ENCODE measurements at regions not wholly inside any gene's neighbourhood (a gene's known extent, or its start where the extent isn't known, plus 50 kb on each side); places are given as distances from the start of the nearest gene placed in this dataset.

DNA sequence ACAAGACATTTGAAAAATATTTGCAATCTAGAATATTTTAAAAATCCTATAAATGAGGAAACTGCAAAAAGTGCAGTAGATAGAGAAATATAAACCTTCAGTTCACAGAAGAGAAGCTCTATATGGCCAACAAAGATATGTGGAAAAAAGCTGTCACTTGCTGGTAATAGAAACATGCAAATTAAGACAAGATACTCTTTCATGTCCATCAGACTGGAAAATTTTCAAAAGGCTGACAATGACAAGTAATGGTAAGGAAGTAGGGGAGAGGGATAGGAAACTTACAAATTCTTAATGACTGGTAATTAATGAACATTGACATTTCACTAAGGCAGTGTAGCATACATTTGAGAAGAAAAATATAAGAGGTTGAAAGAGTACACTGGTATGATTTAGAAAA, 147.9 kb downstream of the MRPL39 start:
- TF ChIP-seq, protein P1, sequence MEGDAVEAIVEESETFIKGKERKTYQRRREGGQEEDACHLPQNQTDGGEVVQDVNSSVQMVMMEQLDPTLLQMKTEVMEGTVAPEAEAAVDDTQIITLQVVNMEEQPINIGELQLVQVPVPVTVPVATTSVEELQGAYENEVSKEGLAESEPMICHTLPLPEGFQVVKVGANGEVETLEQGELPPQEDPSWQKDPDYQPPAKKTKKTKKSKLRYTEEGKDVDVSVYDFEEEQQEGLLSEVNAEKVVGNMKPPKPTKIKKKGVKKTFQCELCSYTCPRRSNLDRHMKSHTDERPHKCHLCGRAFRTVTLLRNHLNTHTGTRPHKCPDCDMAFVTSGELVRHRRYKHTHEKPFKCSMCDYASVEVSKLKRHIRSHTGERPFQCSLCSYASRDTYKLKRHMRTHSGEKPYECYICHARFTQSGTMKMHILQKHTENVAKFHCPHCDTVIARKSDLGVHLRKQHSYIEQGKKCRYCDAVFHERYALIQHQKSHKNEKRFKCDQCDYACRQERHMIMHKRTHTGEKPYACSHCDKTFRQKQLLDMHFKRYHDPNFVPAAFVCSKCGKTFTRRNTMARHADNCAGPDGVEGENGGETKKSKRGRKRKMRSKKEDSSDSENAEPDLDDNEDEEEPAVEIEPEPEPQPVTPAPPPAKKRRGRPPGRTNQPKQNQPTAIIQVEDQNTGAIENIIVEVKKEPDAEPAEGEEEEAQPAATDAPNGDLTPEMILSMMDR (IDR thresholded peaks at IDR 0.05), result no peak
- TF ChIP-seq POLR2A (IDR thresholded peaks at IDR 0.05) (no peak), EP300 (IDR thresholded peaks at IDR 0.05) (no peak), POLR2AphosphoS5 (IDR thresholded peaks at IDR 0.05) (no peak)
